H9 (cell line): ENCODE measurements at regions not wholly inside any gene's neighbourhood (a gene's known extent, or its start where the extent isn't known, plus 50 kb on each side); places are given as distances from the start of the nearest gene placed in this dataset.

Experiments used
- DNase-seq: peaks from one replicate; pipeline ENCODE4 v3.0.0-alpha.2; 2017
- H2AFZ ChIP-seq: one replicate; pipeline ENCODE4 v1.6.1; 2013; ENCODE audit warnings: mild to moderate bottlenecking, low read length, control low read depth, moderate library complexity
- H2AK5ac ChIP-seq: 2 replicates; pipeline ENCODE4 v1.6.1; 2013; ENCODE audit warnings: low read length, control low read depth, mixed read lengths; ENCODE audit not compliant: insufficient read length
- H2BK120ac ChIP-seq: one replicate; pipeline ENCODE4 v1.6.1; 2013; ENCODE audit warnings: low read depth, mild to moderate bottlenecking, low read length, control low read depth, inconsistent platforms; ENCODE audit not compliant: poor library complexity, severe bottlenecking
- H2BK12ac ChIP-seq: 2 replicates; pipeline ENCODE4 v1.6.1; 2013; ENCODE audit warnings: low read length, control low read depth, mixed read lengths, low read depth; ENCODE audit not compliant: insufficient read length
- H2BK15ac ChIP-seq: 2 replicates; pipeline ENCODE4 v1.6.1; 2013; ENCODE audit warnings: low read depth, low read length, control low read depth
- H2BK20ac ChIP-seq: one replicate; pipeline ENCODE4 v1.6.1; 2013; ENCODE audit warnings: low read depth, mild to moderate bottlenecking, low read length, control low read depth, inconsistent platforms; ENCODE audit not compliant: poor library complexity, severe bottlenecking
- H2BK5ac ChIP-seq: 2 replicates; pipeline ENCODE4 v1.6.1; 2013; ENCODE audit warnings: low read length, control low read depth, mixed read lengths; ENCODE audit not compliant: insufficient read length
- H3K14ac ChIP-seq: 2 replicates; pipeline ENCODE4 v1.6.1; 2013; ENCODE audit warnings: low read length, control low read depth; ENCODE audit not compliant: insufficient read depth
- H3K18ac ChIP-seq: 2 replicates; pipeline ENCODE4 v1.6.1; 2013; ENCODE audit warnings: low read depth, mild to moderate bottlenecking, mixed read lengths, low read length, control low read depth; ENCODE audit not compliant: insufficient read length
- H3K23ac ChIP-seq: 2 replicates; pipeline ENCODE4 v1.6.1; 2013; ENCODE audit warnings: low read length, control low read depth, mixed read lengths, low read depth; ENCODE audit not compliant: insufficient read length
- H3K23me2 ChIP-seq: 2 replicates; pipeline ENCODE4 v1.6.1; 2013; ENCODE audit warnings: low read depth, mild to moderate bottlenecking, mixed read lengths, low read length, control low read depth; ENCODE audit not compliant: insufficient read length, poor library complexity, severe bottlenecking
- H3K27ac ChIP-seq: 2 replicates; pipeline ENCODE4 v1.5.1; 2013; ENCODE audit warnings: low read length, control low read depth, mixed read lengths, low read depth; ENCODE audit not compliant: insufficient read length
- H3K27me3 ChIP-seq: 2 replicates; pipeline ENCODE4 v1.6.1; 2013; ENCODE audit warnings: low read length, control low read depth, inconsistent platforms; ENCODE audit not compliant: insufficient read depth
- H3K4ac ChIP-seq: 2 replicates; pipeline ENCODE4 v1.6.1; 2013; ENCODE audit warnings: low read depth, mild to moderate bottlenecking, control low read depth, inconsistent platforms, low read length, moderate library complexity
- H3K4me1 ChIP-seq: 2 replicates; pipeline ENCODE4 v1.6.1; 2013; ENCODE audit warnings: low read length, control low read depth, inconsistent platforms; ENCODE audit not compliant: insufficient read depth
- H3K4me2 ChIP-seq: 2 replicates; pipeline ENCODE4 v1.6.1; 2013; ENCODE audit warnings: low read length, control low read depth, mixed read lengths; ENCODE audit not compliant: insufficient read length, insufficient read depth
- H3K56ac ChIP-seq: 2 replicates; pipeline ENCODE4 v1.6.1; 2013; ENCODE audit warnings: low read depth, mild to moderate bottlenecking, mixed read lengths, low read length, control low read depth; ENCODE audit not compliant: insufficient read length
- H3K79me1 ChIP-seq: 2 replicates; pipeline ENCODE4 v1.6.1; 2013; ENCODE audit warnings: low read depth, mild to moderate bottlenecking, moderate library complexity, low read length, control low read depth, inconsistent platforms; ENCODE audit not compliant: insufficient read depth, poor library complexity, severe bottlenecking
- H3K79me2 ChIP-seq: 2 replicates; pipeline ENCODE4 v1.6.1; 2013; ENCODE audit warnings: low read length, control low read depth, inconsistent platforms; ENCODE audit not compliant: insufficient read depth
- H3K9ac ChIP-seq: 2 replicates; pipeline ENCODE4 v1.6.1; 2013; ENCODE audit warnings: low read length, control low read depth, mixed read lengths; ENCODE audit not compliant: insufficient read length; ENCODE audit errors: extremely low read depth
- H3K9me3 ChIP-seq: one replicate; pipeline ENCODE4 v1.6.1; 2013; ENCODE audit warnings: low read depth, low read length, inconsistent platforms; ENCODE audit not compliant: control insufficient read depth
- H3T11ph ChIP-seq: one replicate; pipeline ENCODE4 v1.6.1; 2013; ENCODE audit warnings: mild to moderate bottlenecking, low read length, control low read depth, inconsistent platforms
- H4K20me1 ChIP-seq: one replicate; pipeline ENCODE4 v1.6.1; 2013; ENCODE audit not compliant: control insufficient read depth, insufficient read length, insufficient read depth
- H4K5ac ChIP-seq: 2 replicates; pipeline ENCODE4 v1.6.1; 2013; ENCODE audit warnings: low read depth, mild to moderate bottlenecking, mixed read lengths, low read length, control low read depth; ENCODE audit not compliant: insufficient read length
- H4K8ac ChIP-seq: replicated peaks from 2 replicates; pipeline ENCODE4 v1.6.1; 2013; ENCODE audit warnings: low read length, control low read depth, mixed read lengths, low read depth; ENCODE audit not compliant: insufficient read length
- H4K91ac ChIP-seq: 2 replicates; pipeline ENCODE4 v1.6.1; 2013; ENCODE audit warnings: low read depth, mild to moderate bottlenecking, moderate library complexity, mixed read lengths, low read length, control low read depth; ENCODE audit not compliant: insufficient read length
- H3K27ac Mint-ChIP-seq, 3 experiments: 2 replicates in 2 of 3; 3 replicates in 1 of 3; pipeline ENCODE4 v1.8.0; 2020 to 2021; ENCODE audit warnings: mixed read lengths in 3 of 3, mild to moderate bottlenecking in 1 of 3, moderate library complexity in 1 of 3
- H3K27me3 Mint-ChIP-seq: 2 replicates; pipeline ENCODE4 v1.8.0; 2021; ENCODE audit warnings: low read depth, mild to moderate bottlenecking, moderate library complexity, mixed read lengths
- H3K36me3 Mint-ChIP-seq, 3 experiments: 2 replicates in 2 of 3; 3 replicates in 1 of 3; pipeline ENCODE4 v1.8.0; 2020 to 2021; ENCODE audit warnings: low read depth in 3 of 3, mixed read lengths in 3 of 3; ENCODE audit not compliant: insufficient read depth in 1 of 3
- H3K4me1 Mint-ChIP-seq, 2 experiments: 2 replicates each; pipeline ENCODE4 v1.8.0; 2020; ENCODE audit warnings: mixed read lengths in 2 of 2
- H3K4me3 Mint-ChIP-seq, 2 experiments: 2 replicates in 1 of 2; 3 replicates in 1 of 2; pipeline ENCODE4 v1.8.0; 2020 to 2021; ENCODE audit warnings: mild to moderate bottlenecking in 2 of 2, mixed read lengths in 2 of 2, moderate library complexity in 1 of 2
- H3K9me3 Mint-ChIP-seq, 2 experiments: 2 replicates in 1 of 2; 3 replicates in 1 of 2; pipeline ENCODE4 v1.8.0; 2020; ENCODE audit warnings: mild to moderate bottlenecking in 2 of 2, mixed read lengths in 2 of 2, moderate library complexity in 1 of 2
- CTCF ChIP-seq: fragments of 200-600 bp; sonication (generic); conservative IDR thresholded peaks from 3 replicates; pipeline ENCODE4 v1.8.0; 2021; ENCODE audit warnings: antibody characterized with exemption, mild to moderate bottlenecking
- WGBS: extraction: QIAGEN DNeasy Blood & Tissue Kit; methylation state at CpG from one replicate; pipeline ENCODE4 v1.1.7; 2013; ENCODE audit warnings: missing lambda C conversion rate, low lambda C conversion rate, mixed read lengths; ENCODE audit not compliant: insufficient read length; ENCODE audit errors: extremely low coverage; 5-methylcytosine and 5-hydroxymethylcytosine counted together

GRCh38 chr1:219331424-219331823 is 157.7 kb downstream of the LYPLAL1 start:
- Histone ChIP-seq H3K56ac (no peak overlapping the region), H3K4me2 (no peak overlapping the region), H3K23me2 (no peaks in the 10 kb centered on the region), H3K23ac (no peak overlapping the region), H3K9ac (no peak overlapping the region), H3K79me1 (no peaks in the 10 kb centered on the region), H3K27me3 (no peaks in the 10 kb centered on the region), H3T11ph (no peak overlapping the region), H4K91ac (no peak overlapping the region), H2AK5ac (no peak overlapping the region), H3K18ac (no peak overlapping the region), H4K8ac (no peak overlapping the region), H3K4me1 (no peaks in the 10 kb centered on the region), H2BK5ac (no peak overlapping the region), H2BK15ac (no peak overlapping the region), H4K5ac (no peak overlapping the region), H4K20me1 (no peaks in the 10 kb centered on the region), H3K27ac (no peak overlapping the region), H2BK12ac (no peak overlapping the region), H3K4ac (no peak overlapping the region), H2AFZ (no peak overlapping the region), H3K9me3 (no peaks in the 10 kb centered on the region), H2BK120ac (no peak overlapping the region), H3K14ac (no peak overlapping the region), H2BK20ac (no peak overlapping the region), H3K79me2 (no peaks in the 10 kb centered on the region)
- TF ChIP-seq CTCF: no peak
- no peaks in the 10 kb centered on the region for H3K27me3 Mint-ChIP-seq
- H3K27ac Mint-ChIP-seq: no peak overlapping the region
- H3K9me3 Mint-ChIP-seq: no peaks in the 10 kb centered on the region; a peak in 2 of 5 replicates
- no peaks in the 10 kb centered on the region for H3K4me1 Mint-ChIP-seq
- DNase-seq: no peak
- WGBS: no CpG with 5 or more reads among the region's 5 CpGs
- no peak overlapping the region for H3K4me3 Mint-ChIP-seq
- H3K36me3 Mint-ChIP-seq: peaks cover 0 to 4% (median 3%) of the 10 kb centered on the region in 3 experiments; a peak in 3 of 7 replicates
